Peyer's patch (tissue), 4 donors: ENCODE measurements at regions not wholly inside any gene's neighbourhood (a gene's known extent, or its start where the extent isn't known, plus 50 kb on each side); places are given as distances from the start of the nearest gene placed in this dataset.

ENCODE experiments used
- DNase-seq, 3 donors: peaks; one replicate each; pipeline ENCODE4 v3.0.0-alpha.2; 2017 to 2019
- H3K27ac ChIP-seq, 4 donors: fragments of 200-600 bp; sonication (generic); one replicate each; pipeline ENCODE4 v1.5.1; 2016 to 2019
- H3K27me3 ChIP-seq, 2 donors: fragments of 200-600 bp; sonication (generic); one replicate each; pipeline ENCODE4 v1.5.1; 2019
- H3K36me3 ChIP-seq, 3 donors: fragments of 200-600 bp; sonication (generic); one replicate each; pipeline ENCODE4 v1.5.1; 2016 to 2019
- H3K4me1 ChIP-seq, 4 donors: fragments of 200-600 bp; sonication (generic); one replicate each; pipeline ENCODE4 v1.5.1; 2016 to 2019
- H3K4me3 ChIP-seq, 4 donors: fragments of 200-600 bp; sonication (generic); 1 replicate in 3 of 4; 2 replicates in 1 of 4; pipeline ENCODE4 v1.5.1; 2016 to 2019; ENCODE audit warnings: mild to moderate bottlenecking in 1 of 4
- H3K9me3 ChIP-seq, 4 donors: fragments of 200-600 bp; sonication (generic); one replicate each; pipeline ENCODE4 v1.5.1; 2016 to 2019; ENCODE audit warnings: mild to moderate bottlenecking in 1 of 4
- POLR2A ChIP-seq, 2 donors: fragments of 450-650 bp; IDR thresholded peaks; one replicate each; pipeline ENCODE4 v1.5.1; 2017; ENCODE audit warnings: antibody characterized with exemption in 2 of 2, mild to moderate bottlenecking in 2 of 2, moderate library complexity in 2 of 2
- TF ChIP-seq, protein P1 (sequence below), 6 experiments: fragments of 450-650 bp in 4 of 6; fragments of 200-600 bp in 2 of 6; sonication (generic) in 1 of 6; IDR thresholded peaks; one replicate each; pipeline ENCODE4 v1.5.1; 2017 to 2019; ENCODE audit warnings: antibody characterized with exemption in 6 of 6, mild to moderate bottlenecking in 3 of 6, moderate library complexity in 1 of 6

DNA sequence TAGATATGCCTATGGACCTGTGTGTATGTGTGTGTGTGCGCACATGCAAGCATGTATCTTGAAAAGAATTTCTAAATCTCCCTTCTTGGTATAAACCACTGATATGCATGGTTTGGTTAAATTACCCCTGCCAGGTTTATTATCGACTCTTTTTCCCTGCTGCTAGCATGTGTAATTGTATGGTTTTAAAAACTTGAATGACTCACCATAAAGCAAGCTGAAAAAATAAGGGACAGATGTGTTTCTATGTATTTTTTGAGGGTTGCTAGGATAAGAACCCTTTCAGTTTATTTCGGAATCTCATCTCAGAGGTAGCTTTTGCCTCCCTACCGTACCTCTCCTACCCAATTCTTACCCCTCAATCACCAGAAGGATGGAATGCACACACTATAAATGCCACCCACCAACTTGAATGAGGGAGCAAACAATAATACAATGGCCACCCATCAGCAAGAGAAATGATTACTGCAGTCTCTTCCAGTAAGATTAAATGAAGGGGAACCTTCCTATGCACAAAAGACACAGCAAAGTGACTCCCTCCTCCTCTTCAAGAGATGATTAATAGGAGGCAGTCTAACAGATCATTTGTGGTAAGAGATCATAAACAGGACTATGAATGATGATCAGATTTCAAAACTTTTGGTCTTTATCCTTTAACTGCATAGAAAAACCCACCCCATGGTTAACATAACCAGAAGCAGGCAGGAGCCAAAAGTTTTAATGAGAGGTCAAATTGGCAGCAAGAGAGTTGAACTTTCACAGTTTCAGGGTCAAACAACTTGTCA is 357.2 kb downstream of the SATB2 start:
- no peaks in the 10 kb centered on the region for H3K36me3 ChIP-seq
- TF ChIP-seq POLR2A (IDR thresholded peaks at IDR 0.05): no peak
- TF ChIP-seq, protein P1, sequence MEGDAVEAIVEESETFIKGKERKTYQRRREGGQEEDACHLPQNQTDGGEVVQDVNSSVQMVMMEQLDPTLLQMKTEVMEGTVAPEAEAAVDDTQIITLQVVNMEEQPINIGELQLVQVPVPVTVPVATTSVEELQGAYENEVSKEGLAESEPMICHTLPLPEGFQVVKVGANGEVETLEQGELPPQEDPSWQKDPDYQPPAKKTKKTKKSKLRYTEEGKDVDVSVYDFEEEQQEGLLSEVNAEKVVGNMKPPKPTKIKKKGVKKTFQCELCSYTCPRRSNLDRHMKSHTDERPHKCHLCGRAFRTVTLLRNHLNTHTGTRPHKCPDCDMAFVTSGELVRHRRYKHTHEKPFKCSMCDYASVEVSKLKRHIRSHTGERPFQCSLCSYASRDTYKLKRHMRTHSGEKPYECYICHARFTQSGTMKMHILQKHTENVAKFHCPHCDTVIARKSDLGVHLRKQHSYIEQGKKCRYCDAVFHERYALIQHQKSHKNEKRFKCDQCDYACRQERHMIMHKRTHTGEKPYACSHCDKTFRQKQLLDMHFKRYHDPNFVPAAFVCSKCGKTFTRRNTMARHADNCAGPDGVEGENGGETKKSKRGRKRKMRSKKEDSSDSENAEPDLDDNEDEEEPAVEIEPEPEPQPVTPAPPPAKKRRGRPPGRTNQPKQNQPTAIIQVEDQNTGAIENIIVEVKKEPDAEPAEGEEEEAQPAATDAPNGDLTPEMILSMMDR (IDR thresholded peaks at IDR 0.05): no peak
- no peak overlapping the region for H3K27ac ChIP-seq
- DNase-seq: no peak
- no peaks in the 10 kb centered on the region for H3K4me1 ChIP-seq
- no peak overlapping the region for H3K4me3 ChIP-seq
- H3K27me3 ChIP-seq: no peaks in the 10 kb centered on the region
- no peaks in the 10 kb centered on the region for H3K9me3 ChIP-seq

DNA sequence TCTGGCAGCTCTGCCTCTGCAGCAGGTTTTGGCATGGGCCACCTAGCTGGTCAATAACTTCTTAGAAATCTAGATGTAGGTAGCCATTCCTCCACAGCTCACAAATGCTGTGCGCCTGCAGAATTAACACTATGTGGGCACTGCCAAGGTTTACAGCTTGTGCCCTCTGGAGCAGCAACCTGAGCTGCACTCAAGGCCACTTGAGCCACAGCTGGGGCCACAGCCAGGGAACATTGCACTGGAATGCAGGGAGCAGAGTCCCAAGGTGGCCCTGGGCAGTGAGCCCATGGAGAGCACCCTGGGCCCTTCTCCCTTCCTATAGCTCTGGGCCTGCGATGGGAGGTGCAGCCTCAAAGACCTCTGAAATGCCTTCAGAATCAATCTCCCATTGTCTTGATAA is 365.3 kb downstream of the SATB2 start:
- no peak for TF ChIP-seq POLR2A (IDR thresholded peaks at IDR 0.05)
- TF ChIP-seq, protein P1 (IDR thresholded peaks at IDR 0.05): no peak
- Histone ChIP-seq H3K27me3 (no peaks in the 10 kb centered on the region), H3K27ac (no peak overlapping the region), H3K36me3 (no peaks in the 10 kb centered on the region), H3K9me3 (no peaks in the 10 kb centered on the region), H3K4me1 (no peaks in the 10 kb centered on the region), H3K4me3 (no peak overlapping the region)
- peak in 2 of 3 donors; percentile 53 to 60 for DNase-seq

DNA sequence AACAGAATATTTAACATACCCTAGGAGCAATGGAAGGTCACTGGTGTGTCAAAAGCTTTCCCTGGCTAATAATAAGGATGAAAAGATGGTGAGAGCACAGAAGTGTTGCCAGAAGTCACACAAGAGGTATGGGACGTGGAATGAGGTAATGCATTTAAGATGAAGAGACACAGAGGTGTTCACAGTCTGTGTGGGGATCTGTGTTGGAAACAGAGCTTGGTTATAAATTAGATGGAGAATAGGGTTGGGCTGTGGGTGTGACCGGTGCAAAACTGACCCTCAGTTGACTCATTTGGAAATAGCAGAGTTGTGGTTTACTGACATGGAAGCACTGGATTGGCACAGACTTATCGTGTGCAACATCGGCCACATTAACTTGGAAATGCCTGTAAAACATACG is 372.5 kb downstream of the SATB2 start:
- TF ChIP-seq, protein P1 (IDR thresholded peaks at IDR 0.05): no peak
- TF ChIP-seq POLR2A (IDR thresholded peaks at IDR 0.05): no peak
- no peaks in the 10 kb centered on the region for H3K36me3 ChIP-seq
- H3K9me3 ChIP-seq: no peaks in the 10 kb centered on the region

DNA sequence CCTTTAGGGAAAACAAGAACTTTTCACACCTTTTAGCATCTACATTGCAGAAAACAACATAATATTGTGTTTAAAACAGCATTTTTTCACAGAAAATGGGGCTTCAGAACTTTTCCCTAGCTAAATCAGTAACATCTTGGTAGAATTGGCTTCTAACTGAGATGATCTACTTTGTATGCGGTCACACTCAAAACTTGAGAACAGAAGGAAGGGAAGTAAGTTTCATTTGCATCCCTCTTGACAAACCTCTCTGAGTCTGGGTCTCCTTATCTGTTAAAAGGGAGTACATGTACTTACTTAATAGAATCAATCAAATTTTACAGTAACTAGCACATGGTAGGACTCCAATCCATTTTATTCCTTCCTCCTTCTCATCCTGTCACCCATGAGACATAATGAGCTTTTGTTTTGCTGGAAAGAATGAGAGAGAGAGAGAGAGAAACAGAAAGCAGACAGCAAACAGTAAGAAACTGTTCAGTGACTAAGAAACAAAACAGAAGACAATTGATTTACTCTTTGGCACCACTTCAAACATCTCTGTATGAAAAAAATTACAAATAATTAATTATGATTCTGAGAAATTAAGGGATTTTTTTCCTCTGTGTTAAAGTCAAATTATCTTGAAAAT is 387.3 kb downstream of the SATB2 start:
- no peak overlapping the region for H3K27ac ChIP-seq
- H3K4me1 ChIP-seq: no peaks in the 10 kb centered on the region
- no peak overlapping the region for H3K4me3 ChIP-seq
- H3K36me3 ChIP-seq: no peaks in the 10 kb centered on the region
- no peaks in the 10 kb centered on the region for H3K27me3 ChIP-seq
- no peak for DNase-seq
- no peak for TF ChIP-seq POLR2A (IDR thresholded peaks at IDR 0.05)
- TF ChIP-seq, protein P1 (IDR thresholded peaks at IDR 0.05): no peak
- no peaks in the 10 kb centered on the region for H3K9me3 ChIP-seq

More for the DNA sequence above, 372.5 kb downstream of the SATB2 start:
- no peaks in the 10 kb centered on the region for H3K4me1 ChIP-seq
- H3K27ac ChIP-seq: no peak overlapping the region
- DNase-seq: no peak
- H3K27me3 ChIP-seq: no peaks in the 10 kb centered on the region
- no peak overlapping the region for H3K4me3 ChIP-seq

DNA sequence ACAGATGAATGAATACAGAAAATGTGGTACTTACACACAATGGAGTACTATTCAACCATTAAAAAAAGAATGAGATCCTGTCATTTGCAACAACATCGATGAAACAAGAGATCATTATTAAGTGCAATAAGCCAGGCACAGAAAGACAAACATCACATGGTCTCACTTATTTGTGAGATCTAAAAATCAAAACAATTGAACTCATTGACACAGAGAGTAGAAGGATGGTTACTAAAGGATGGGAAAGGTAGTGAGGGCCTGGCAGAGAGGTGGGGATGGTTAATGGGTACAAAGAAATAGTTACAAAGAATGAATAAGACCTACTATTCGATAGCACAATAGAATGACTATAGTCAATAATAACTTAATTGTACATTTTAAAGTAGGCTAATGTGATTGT is 393.5 kb downstream of the SATB2 start:
- Histone ChIP-seq H3K9me3 (peaks cover 0 to 3% (median 0%) of the 10 kb centered on the region in 4 donors), H3K4me3 (no peak overlapping the region), H3K27me3 (no peaks in the 10 kb centered on the region), H3K36me3 (no peaks in the 10 kb centered on the region), H3K4me1 (no peaks in the 10 kb centered on the region), H3K27ac (no peak overlapping the region)
- DNase-seq: no peak
- no peak for TF ChIP-seq POLR2A (IDR thresholded peaks at IDR 0.05)
- TF ChIP-seq, protein P1 (IDR thresholded peaks at IDR 0.05): no peak
